ENCODE measurements at regions not wholly inside any gene's neighbourhood (a gene's known extent, or its start where the extent isn't known, plus 50 kb on each side); places are given as distances from the start of the nearest gene placed in this dataset.

DNA sequence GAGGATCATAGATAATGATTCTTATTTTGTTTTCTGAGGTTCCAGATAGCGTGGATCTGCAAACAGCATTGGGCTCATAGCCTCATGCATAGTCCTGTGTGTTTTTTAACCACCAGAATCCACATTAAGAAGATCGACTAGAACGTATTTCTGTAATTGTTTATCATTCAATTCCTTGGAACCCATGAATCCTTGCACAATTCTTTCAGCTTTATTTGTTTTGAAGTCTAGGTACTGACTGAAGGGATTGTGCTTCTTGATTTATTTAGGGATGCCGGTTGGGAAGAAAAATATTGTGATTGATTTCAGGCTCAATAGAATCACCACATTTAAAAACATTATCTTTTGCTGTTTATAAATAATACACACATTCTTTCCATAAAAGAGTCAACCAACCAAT is 314.6 kb upstream of the ZNF717 start:
- TF ChIP-seq, protein P1, sequence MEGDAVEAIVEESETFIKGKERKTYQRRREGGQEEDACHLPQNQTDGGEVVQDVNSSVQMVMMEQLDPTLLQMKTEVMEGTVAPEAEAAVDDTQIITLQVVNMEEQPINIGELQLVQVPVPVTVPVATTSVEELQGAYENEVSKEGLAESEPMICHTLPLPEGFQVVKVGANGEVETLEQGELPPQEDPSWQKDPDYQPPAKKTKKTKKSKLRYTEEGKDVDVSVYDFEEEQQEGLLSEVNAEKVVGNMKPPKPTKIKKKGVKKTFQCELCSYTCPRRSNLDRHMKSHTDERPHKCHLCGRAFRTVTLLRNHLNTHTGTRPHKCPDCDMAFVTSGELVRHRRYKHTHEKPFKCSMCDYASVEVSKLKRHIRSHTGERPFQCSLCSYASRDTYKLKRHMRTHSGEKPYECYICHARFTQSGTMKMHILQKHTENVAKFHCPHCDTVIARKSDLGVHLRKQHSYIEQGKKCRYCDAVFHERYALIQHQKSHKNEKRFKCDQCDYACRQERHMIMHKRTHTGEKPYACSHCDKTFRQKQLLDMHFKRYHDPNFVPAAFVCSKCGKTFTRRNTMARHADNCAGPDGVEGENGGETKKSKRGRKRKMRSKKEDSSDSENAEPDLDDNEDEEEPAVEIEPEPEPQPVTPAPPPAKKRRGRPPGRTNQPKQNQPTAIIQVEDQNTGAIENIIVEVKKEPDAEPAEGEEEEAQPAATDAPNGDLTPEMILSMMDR (IDR thresholded peaks at IDR 0.05): no peak
- TF ChIP-seq EZH2phosphoT487 (IDR thresholded peaks at IDR 0.05): no peak
